ENCODE measurements at regions not wholly inside any gene's neighbourhood (a gene's known extent, or its start where the extent isn't known, plus 50 kb on each side); places are given as distances from the start of the nearest gene placed in this dataset.

DNA sequence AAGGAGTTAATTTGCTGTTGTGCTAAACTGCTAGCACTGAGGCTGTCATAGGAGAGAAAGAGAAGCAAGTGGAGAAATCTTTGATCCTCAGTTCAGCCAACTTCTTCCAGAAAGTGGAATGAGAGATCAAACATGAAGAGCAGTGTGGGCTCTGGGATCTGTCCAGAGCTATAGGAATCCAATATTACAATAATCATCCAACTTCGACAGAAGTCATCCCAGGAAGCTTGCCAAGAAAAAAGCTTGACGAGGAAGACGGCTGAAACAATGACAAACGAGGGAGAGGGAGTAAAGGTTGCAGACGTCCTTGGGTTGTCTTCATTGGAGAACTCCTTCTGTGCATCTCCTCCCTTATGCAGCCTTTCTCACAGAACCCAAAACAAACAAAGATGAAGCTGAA lies 496.2 kb downstream of the INSC start:
- H2AK5ac ChIP-seq (ENCODE audit: insufficient read length, low read length), result no peak overlapping the region
- no peak overlapping the region for H2BK15ac ChIP-seq (ENCODE audit: low read depth, low read length)
- no peak overlapping the region for H2BK5ac ChIP-seq (ENCODE audit: insufficient read length, low read length)
- no peak overlapping the region for H3K4ac ChIP-seq (ENCODE audit: low read depth, low read length)
- no peak overlapping the region for H3K4me3 Mint-ChIP-seq
- H3K27ac ChIP-seq (ENCODE audit: insufficient read length, low read depth, low read length), result no peak overlapping the region
- peaks cover 0 to 10% (median 1%) of the 10 kb centered on the region in 3 experiments; a peak in 2 of 7 replicates for H3K36me3 Mint-ChIP-seq (ENCODE audit: insufficient read depth in 1 of 3, low read depth in 3 of 3)
- WGBS (ENCODE audit: extremely low coverage, insufficient read length, low lambda C conversion rate), result no CpG with 5 or more reads among the region's 5 CpGs
- no peaks in the 10 kb centered on the region for H4K20me1 ChIP-seq (ENCODE audit: control insufficient read depth, insufficient read depth, insufficient read length)
- H2BK120ac ChIP-seq (ENCODE audit: low read depth, low read length, poor library complexity, severe bottlenecking), result no peak overlapping the region
- H2BK20ac ChIP-seq (ENCODE audit: low read depth, low read length, poor library complexity, severe bottlenecking), result no peak overlapping the region
- H4K5ac ChIP-seq (ENCODE audit: insufficient read length, low read depth, low read length), result no peak overlapping the region
- H3K56ac ChIP-seq (ENCODE audit: insufficient read length, low read depth, low read length), result no peak overlapping the region
- no peak overlapping the region for H3K4me2 ChIP-seq (ENCODE audit: insufficient read depth, insufficient read length, low read length)
- no peaks in the 10 kb centered on the region for H3K9me3 ChIP-seq (ENCODE audit: control insufficient read depth, low read depth, low read length)
- H3K18ac ChIP-seq (ENCODE audit: insufficient read length, low read depth, low read length), result no peak overlapping the region
- 0 out of 5 replicates have a peak, but pooled peaks cover 0 to 3% of the 10 kb centered on the region in 2 experiments for H3K9me3 Mint-ChIP-seq
- H3K9ac ChIP-seq (ENCODE audit: extremely low read depth, insufficient read length, low read length), result no peak overlapping the region
- H3K4me1 Mint-ChIP-seq, result peaks cover 29% of the 10 kb centered on the region in 2 experiments
- no peak for DNase-seq
- no peak overlapping the region for H2AFZ ChIP-seq (ENCODE audit: low read length)
- H3K14ac ChIP-seq (ENCODE audit: insufficient read depth, low read length), result no peak overlapping the region
- no peaks in the 10 kb centered on the region; the same call in 1 of the 2 replicates for H3K27me3 Mint-ChIP-seq (ENCODE audit: low read depth)
- H4K8ac ChIP-seq (replicated peaks; ENCODE audit: insufficient read length, low read depth, low read length), result no peak overlapping the region
- no peaks in the 10 kb centered on the region for H3K23me2 ChIP-seq (ENCODE audit: insufficient read length, low read depth, low read length, poor library complexity, severe bottlenecking)
- no peak overlapping the region for H3T11ph ChIP-seq (ENCODE audit: low read length)
- no peak overlapping the region for H2BK12ac ChIP-seq (ENCODE audit: insufficient read length, low read depth, low read length)
- no peaks in the 10 kb centered on the region for H3K27me3 ChIP-seq (ENCODE audit: insufficient read depth, low read length)
- H3K4me1 ChIP-seq (ENCODE audit: insufficient read depth, low read length), result 0 out of 2 replicates have a peak, but pooled peaks cover 8% of the 10 kb centered on the region
- TF ChIP-seq, protein P1, sequence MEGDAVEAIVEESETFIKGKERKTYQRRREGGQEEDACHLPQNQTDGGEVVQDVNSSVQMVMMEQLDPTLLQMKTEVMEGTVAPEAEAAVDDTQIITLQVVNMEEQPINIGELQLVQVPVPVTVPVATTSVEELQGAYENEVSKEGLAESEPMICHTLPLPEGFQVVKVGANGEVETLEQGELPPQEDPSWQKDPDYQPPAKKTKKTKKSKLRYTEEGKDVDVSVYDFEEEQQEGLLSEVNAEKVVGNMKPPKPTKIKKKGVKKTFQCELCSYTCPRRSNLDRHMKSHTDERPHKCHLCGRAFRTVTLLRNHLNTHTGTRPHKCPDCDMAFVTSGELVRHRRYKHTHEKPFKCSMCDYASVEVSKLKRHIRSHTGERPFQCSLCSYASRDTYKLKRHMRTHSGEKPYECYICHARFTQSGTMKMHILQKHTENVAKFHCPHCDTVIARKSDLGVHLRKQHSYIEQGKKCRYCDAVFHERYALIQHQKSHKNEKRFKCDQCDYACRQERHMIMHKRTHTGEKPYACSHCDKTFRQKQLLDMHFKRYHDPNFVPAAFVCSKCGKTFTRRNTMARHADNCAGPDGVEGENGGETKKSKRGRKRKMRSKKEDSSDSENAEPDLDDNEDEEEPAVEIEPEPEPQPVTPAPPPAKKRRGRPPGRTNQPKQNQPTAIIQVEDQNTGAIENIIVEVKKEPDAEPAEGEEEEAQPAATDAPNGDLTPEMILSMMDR (conservative IDR thresholded peaks at IDR 0.05), result no peak
- H3K79me1 ChIP-seq (ENCODE audit: insufficient read depth, low read depth, low read length, poor library complexity, severe bottlenecking), result no peaks in the 10 kb centered on the region
- no peak overlapping the region for H3K27ac Mint-ChIP-seq
- H4K91ac ChIP-seq (ENCODE audit: insufficient read length, low read depth, low read length), result no peak overlapping the region
- H3K23ac ChIP-seq (ENCODE audit: insufficient read length, low read depth, low read length), result no peak overlapping the region
- no peaks in the 10 kb centered on the region for H3K79me2 ChIP-seq (ENCODE audit: insufficient read depth, low read length)

Data from H9 (cell line).